Ishikawa (cell line): ENCODE measurements at regions not wholly inside any gene's neighbourhood (a gene's known extent, or its start where the extent isn't known, plus 50 kb on each side); places are given as distances from the start of the nearest gene placed in this dataset.

Experiments
- EP300 ChIP-seq: IDR thresholded peaks from 2 replicates; pipeline ENCODE4 v1.6.1; 2012; ENCODE audit warnings: borderline replicate concordance
- RAD21 ChIP-seq: IDR thresholded peaks from 2 replicates; pipeline ENCODE4 v1.6.1; 2012; ENCODE audit warnings: low read depth
- TF ChIP-seq, protein P1 (sequence below): IDR thresholded peaks from 2 replicates; pipeline ENCODE4 v1.6.1; 2012
- TF ChIP-seq, protein P2 (sequence below): IDR thresholded peaks from 2 replicates; pipeline ENCODE4 v1.6.1; 2012; ENCODE audit warnings: low read depth, mild to moderate bottlenecking

DNA sequence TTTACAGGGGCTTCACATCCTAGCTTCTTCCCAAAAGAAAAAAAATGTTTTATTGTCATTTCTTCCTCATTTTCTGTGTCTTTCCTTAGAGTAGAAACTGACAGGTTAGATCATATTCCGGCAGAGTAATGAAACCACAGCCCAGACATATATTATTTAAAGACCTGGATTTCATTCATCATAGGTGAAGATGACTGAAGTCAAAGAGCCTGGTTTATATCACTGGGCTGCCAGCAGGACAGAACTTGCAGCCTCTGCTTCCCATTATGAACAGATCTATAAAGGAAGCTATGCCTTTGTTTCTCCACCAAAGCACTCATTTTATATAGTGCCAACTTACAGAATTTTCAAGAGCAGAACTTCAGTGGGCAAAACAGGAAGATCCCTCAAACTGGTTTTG lies 137.9 kb downstream of the METTL4 start:
- TF ChIP-seq RAD21 = no peak
- TF ChIP-seq, protein P1, sequence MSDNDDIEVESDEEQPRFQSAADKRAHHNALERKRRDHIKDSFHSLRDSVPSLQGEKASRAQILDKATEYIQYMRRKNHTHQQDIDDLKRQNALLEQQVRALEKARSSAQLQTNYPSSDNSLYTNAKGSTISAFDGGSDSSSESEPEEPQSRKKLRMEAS = no peak
- no peak for TF ChIP-seq EP300
- TF ChIP-seq, protein P2, sequence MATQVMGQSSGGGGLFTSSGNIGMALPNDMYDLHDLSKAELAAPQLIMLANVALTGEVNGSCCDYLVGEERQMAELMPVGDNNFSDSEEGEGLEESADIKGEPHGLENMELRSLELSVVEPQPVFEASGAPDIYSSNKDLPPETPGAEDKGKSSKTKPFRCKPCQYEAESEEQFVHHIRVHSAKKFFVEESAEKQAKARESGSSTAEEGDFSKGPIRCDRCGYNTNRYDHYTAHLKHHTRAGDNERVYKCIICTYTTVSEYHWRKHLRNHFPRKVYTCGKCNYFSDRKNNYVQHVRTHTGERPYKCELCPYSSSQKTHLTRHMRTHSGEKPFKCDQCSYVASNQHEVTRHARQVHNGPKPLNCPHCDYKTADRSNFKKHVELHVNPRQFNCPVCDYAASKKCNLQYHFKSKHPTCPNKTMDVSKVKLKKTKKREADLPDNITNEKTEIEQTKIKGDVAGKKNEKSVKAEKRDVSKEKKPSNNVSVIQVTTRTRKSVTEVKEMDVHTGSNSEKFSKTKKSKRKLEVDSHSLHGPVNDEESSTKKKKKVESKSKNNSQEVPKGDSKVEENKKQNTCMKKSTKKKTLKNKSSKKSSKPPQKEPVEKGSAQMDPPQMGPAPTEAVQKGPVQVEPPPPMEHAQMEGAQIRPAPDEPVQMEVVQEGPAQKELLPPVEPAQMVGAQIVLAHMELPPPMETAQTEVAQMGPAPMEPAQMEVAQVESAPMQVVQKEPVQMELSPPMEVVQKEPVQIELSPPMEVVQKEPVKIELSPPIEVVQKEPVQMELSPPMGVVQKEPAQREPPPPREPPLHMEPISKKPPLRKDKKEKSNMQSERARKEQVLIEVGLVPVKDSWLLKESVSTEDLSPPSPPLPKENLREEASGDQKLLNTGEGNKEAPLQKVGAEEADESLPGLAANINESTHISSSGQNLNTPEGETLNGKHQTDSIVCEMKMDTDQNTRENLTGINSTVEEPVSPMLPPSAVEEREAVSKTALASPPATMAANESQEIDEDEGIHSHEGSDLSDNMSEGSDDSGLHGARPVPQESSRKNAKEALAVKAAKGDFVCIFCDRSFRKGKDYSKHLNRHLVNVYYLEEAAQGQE = no peak
